ENCODE measurements at regions not wholly inside any gene's neighbourhood (a gene's known extent, or its start where the extent isn't known, plus 50 kb on each side); places are given as distances from the start of the nearest gene placed in this dataset.

- DNase-seq, result no peak
These were observed 473.4 kb upstream of the GNPDA2 start for GRCh38 chr4:45199736-45200135.

- DNase-seq, result no peak
These were observed 462.1 kb upstream of the GNPDA2 start for GRCh38 chr4:45188501-45188900.

- no peak for DNase-seq
These were observed 459.9 kb upstream of the GNPDA2 start for GRCh38 chr4:45186249-45186648.

DNA sequence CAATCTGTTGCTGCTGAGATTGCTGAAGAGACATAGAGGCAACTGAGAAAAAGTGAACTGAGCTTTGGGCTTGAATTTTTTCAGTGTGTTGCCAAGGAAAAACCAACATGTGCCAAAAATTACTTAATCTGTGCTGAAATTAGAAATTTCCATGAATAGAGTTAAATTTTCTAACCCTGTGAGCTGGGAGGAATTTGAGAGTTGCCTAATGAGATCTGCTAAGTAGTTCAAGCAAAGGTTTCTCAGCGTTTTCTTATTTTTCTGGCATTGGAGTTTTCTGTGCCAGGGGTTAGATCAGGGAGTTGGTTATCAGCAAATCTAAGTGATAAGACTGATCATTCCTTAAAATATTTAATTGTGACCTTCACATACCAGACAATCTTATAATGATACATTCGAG is 457.5 kb upstream of the GNPDA2 start:
- no peak for DNase-seq

DNA sequence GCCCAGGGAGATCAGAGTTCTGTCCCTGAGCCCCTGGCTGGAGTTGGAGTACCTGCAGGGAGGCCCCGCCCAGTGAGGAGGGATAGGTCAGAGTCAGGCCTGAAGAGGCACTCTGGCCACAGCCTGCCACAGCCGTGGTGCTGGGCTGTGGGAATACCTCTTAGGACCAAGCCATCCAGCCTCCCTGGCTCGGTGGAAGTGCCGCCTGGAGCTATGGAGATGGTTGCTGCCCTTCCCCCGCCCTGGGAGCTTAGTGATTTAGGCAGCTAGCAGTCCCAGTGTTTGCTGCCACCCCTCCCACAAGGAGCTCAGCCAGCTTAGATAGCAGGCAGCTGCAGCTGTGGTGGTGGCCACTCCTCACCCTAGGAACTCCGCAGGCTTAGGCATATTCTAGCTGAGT is 446.3 kb upstream of the GNPDA2 start:
- no peak for DNase-seq

- DNase-seq, result no peak
These were observed 434.6 kb upstream of the GNPDA2 start for GRCh38 chr4:45160951-45161350.

DNA sequence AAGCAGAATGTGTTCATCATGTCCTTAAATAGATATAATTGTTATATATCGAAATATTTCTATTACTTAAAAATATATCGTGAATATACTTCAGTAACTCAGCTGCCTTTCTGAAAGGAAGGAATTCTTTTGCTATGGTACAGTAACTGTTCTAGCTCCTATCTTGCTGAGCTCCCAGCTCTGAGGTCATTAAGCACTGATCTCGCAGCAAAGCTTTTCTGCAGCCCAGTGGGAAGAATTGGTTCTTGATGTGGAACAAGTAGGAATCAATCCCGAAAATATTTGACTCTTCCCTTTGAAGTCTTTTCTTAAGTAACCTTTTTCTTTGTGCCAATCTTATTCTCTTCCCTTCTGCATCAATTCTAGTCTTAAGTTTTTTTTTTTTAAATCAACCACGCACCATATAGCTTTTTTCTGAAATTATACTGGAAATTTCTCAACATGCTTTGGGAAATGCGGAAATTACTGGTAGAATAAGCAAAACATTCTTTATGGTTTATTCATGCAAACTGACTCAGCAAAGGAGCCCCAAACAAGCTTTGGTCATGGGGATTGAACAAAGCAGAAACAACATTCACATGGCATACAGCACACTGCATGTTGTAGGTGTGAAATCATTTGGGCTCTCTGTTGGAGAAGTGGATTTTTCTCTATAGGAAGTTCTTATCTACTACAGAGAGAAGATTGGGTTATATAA is 428.9 kb upstream of the GNPDA2 start:
- no peak for DNase-seq

DNA sequence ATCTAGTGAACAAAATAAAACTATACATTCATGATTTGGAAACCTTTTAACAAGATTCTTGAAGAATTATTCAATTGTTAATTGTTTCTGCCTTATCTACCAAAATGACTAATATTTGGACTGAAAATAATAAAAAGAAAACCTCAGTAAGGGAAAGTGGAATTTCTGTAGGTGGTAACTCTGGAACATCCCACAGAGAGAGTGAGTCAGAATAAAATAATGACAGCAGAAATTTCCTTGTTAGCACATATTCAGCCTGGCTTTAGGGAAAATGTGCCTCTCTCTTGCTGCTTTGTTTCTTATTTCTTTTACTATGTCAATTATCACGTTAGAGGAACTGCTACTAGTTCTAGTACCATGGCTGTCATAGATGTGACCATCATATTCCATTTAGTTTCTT is 421.5 kb upstream of the GNPDA2 start:
- DNase-seq, result no peak

DNA sequence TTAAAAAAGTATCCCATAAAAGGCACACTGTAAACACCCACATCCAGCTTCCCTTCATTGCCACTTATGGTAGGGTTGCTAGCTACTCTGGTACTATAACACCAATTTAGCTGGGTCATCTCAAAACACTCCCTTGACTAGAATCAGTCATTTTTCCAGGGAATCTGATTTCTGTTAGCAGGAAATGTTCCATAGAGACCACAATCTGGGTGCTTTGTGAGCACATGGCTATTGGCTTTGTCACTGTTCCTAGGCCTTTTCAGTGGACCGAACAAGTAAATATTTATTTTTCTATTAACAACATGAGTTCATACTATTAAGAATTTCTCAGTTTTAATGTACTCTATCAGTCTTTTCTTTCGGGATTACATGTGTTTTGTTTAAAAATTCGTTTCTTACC is 404.7 kb upstream of the GNPDA2 start:
- DNase-seq, result no peak

GRCh38 chr4:45122406-45122805 is 396.1 kb upstream of the GNPDA2 start:
- DNase-seq, result no peak

GRCh38 chr4:45121426-45121975 is 395.1 kb upstream of the GNPDA2 start:
- DNase-seq, result no peak

DNA sequence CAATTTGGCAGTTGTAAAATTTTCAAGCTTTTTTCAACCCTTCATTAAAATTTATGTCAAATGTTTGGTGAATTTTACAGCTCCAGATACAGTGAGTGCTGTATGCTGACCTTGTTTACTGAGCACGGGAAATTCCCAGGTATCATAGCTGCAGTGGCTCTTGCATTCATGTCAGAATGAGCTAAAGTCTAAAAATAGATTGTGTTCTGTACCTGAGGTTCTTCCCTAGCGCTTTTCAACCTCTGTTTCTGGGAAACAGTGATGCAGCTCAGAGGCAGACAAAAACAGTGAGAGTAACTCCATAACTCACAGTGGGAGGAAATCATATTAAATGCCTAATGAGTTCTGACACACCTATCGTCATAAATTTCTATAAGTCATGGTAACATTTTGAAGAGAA is 393.8 kb upstream of the GNPDA2 start:
- no peak for DNase-seq

GRCh38 chr4:45119376-45119775 is 393.0 kb upstream of the GNPDA2 start:
- no peak for DNase-seq

DNA sequence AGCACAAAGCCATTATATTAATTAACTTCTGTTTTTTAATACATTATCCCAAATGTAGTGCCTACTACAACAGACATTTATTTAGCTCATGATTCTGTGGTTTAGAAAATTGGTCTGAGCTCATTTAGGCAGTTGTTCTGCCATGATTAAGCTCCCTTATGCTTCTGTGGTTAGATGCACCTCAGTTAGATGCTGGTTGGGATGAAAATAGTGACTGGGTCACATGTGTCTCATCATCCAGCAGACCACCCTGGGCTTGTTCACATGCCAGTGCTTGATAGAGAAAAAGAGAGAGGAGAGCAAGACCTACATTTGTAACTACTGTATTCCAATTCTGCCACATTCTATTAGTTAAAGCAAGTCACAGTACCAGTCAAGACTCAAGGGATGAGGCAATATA is 376.4 kb upstream of the GNPDA2 start:
- no peak for DNase-seq

DNA sequence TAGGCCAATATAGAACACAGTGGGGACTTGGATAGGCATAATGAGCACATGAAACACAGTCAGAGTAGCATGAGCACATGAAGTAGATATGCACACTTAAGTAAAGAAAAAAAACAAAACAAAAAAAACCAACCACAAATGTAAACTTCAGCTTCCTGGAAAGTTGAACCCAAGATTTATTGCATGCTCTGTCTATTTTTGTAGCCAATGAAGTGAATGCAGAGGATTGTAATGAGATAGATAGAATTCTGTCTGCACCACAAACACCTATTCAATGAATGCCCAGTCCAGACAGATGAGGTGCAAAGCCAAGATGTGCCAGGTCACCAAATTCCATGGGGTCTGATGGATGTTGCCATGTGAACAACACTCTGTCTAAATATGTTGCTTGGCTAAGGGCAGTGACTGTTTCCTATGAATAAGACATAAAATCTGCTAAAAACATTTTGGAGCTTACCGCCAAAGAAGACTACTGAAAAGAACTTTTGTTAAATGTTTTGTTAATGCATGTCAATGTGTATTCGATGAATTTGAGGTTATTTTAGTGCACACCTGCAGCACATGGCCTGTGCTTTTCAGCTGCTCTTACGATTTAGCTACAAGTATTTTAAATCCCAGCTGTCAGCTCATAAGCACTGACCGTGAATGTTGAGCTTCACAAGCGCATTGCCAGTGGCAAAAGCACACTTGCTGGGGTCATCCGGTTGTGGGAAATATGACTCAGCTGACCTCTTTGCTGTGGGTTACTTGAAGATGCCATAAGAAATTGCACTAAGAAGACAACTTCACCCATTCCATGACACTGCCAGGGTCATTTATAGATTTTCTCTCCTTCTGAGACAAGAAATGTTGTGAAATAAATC is 374.8 kb upstream of the GNPDA2 start:
- DNase-seq, result no peak

DNA sequence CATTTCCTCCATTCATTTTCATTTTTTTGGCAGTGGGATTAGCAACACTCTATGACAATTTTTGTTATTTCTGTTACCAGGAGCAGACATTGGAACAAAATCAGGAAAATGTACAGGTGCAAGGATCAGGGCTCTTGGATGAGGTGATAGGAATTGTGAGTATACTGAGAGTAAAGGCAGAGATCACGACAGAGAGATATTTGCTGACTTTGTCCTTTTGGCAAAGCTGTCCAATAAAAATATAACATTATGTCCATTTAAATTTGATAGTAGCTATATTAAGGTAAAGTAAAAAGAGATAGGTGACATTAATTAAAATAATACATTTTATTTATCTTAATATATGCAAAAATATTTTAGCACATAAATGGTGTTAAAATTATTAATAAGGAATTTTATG is 373.1 kb upstream of the GNPDA2 start:
- no peak for DNase-seq

GRCh38 chr4:45094684-45095083 is 368.3 kb upstream of the GNPDA2 start:
- no peak for DNase-seq

GRCh38 chr4:45082101-45082500 is 355.7 kb upstream of the GNPDA2 start:
- DNase-seq, result no peak

- no peak for DNase-seq
These were observed 353.3 kb upstream of the GNPDA2 start for GRCh38 chr4:45079616-45080015.

DNA sequence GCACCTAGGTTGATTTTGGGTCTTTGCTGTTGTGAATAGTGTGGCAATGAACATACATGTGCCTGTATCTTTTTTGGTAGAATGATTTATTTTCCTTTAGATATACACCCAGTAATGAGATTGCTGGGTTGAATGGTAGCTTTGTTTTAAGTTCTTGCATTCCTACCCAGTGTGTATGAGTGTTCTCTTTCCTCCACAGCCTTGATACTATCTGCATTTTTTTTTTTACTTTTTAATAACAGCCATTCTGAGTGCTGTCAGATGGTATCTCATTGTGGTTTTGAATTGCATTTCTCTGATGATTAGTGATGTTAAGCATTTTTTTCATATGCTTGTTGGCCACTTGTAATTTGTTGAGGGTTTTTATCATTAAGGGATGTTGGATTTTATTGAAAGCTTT is 351.8 kb upstream of the GNPDA2 start:
- DNase-seq, result no peak

GRCh38 chr4:45072981-45073380 is 346.6 kb upstream of the GNPDA2 start:
- no peak for DNase-seq

DNA sequence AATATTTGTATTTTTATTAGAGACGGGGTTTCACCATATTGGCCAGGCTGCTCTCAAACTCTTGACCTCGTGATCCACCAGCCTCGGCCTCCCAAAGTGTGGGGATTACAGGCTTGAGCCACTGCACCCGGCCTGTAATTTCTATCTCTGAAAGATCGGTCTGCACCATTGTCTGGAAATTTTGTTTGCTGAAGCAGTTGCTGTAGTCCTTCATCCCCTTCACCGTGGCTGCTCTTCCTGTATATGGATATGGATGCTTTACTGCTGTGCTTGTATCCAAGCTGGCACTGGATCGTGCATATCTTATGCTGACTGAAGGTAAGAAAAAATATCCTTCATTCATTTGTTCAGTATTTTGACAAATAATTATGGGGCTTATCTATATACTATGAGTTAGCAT is 338.4 kb upstream of the GNPDA2 start:
- no peak for DNase-seq

DNA sequence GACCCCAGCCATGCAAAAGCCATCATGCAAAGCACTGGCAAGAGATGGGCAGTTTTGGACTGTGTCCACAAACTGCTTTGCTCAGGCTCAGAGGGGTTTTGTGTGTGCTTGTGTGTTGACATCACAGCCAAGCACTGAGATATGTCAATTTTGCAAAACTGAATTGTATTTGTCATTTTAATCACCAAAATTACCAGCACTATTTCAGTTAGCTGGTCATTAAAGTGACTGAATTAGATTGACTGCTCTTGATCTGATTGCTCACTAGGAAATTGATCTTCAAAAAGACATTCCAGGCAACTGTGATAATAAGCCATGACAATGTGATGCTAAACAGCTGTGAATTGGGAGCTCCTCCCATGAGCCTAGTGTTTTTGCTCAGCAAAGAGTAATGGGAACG is 337.3 kb upstream of the GNPDA2 start:
- no peak for DNase-seq

DNA sequence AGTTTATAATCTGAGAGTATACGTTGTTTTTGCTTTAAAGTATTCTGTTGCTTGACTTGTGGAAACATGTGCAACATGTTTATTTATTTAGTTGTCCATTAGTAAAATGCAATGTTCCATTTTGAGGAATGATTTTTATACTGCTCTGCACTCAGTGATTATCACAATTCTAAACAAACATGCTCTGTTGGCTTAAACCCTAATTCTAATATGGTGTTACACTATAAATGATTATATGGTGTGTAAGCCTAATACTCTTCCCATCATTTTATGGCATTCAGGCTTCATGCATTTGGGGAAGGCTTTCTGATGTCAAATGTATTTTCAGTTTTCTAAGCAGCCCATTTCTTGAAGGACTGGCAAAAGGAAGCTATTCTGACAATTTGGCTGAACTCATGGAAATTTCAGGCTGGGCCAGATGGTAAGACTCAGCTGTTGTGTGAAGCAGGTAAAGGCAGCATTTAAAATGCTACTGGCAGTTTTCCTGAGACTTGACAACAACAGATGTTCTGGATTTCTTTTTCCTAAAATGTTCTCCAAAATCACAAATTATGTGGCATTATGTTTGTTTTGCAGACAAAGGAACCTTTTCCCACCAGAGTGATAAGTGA is 336.7 kb upstream of the GNPDA2 start:
- DNase-seq, result no peak
